Left ventricle myocardium superior (tissue), 1 donor: ENCODE measurements at regions not wholly inside any gene's neighbourhood (a gene's known extent, or its start where the extent isn't known, plus 50 kb on each side); places are given as distances from the start of the nearest gene placed in this dataset.
"Not testable (repeated sequence)": the region's sequence is repeated elsewhere in the genome, so short reads cannot be mapped to it uniquely, and the experiment has no call there.

ENCODE experiments used
- ATAC-seq: fragments of 200-7000 bp; cut with Tn5 transposase; one replicate; pipeline ENCODE4 v1.9.1; 2020; ENCODE audit warnings: mild to moderate bottlenecking, moderate library complexity
- DNase-seq: peaks from one replicate; pipeline ENCODE4 v3.0.0-alpha.2; 2020
- intact Hi-C: fragments of 100-400 bp; cut with micrococcal nuclease; formaldehyde crosslinking; loops from one replicate; pipeline ENCODE4 v1.11.0; 2022
- donor health status: DM: no; HTN: yes; CAD: no; lungs with severe emphysema.

DNA sequence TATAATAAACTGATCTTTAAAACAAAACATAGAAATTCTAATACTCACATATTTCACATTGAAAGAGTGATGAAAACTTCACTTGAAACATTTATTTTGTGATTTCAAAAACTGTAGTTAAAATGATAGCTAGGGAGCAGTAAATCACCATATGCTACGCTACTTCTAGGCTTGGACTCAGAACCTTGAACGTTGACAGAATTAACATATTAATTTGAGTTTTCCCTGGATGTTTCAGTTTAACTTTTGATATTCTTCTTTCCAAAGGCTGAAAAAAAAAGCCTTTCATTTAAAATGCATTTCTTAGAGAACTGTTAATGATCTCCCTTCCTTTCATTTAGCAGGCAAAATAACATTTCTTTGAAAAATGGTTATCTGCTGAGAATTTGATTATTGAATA, 307.8 kb upstream of the SGCD start:
- ATAC-seq (no peak), DNase-seq (no peak)
- intact Hi-C loops = no loop called here

DNA sequence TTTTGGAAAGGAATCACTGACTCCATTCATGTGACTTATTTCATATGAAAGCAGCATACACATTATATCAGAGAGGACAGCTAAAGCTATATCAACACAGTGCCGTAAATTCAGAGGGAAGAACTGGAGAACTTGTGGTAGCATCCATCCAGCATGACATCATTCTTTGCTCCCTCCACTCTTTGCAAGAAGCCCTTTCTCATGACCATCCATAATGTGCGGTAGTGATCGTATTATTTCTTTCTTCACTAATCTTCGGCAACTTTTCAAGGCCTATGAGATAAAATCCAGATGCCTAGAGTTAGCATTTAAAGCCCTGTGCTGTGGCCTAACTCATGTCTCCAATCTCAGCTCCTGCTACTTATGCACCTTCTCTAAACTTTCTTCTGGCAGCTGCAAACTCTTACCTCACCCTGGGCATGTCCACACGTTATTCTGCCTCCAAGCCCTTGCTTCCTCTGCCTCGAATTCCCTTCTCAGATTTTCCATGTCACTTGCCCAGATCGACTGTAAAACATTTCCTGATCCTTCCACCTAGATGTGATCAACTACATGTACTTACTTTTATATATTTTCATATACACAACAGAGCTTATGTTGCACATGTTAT, 307.3 kb upstream of the SGCD start:
- intact Hi-C loops = no loop called here

DNA sequence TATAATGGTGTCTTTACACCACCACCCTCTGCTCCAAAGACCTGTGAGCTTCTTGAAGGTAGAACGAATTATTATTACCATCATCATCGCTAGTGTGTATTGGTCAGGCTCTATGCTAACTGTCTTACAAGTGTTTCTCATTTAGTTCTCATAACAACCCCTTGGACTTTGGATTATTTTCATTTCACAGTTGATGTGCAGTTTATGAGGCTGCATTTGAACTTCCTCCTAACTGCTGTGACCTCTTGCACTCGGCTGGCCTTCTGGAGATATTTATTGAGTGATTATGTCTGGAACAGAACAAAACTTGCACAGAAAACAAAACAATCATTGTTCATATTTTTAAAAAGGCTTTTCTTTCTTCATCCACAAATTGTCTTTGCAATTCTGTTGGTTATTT, 306.3 kb upstream of the SGCD start:
- ATAC-seq = peak; percentile 24
- intact Hi-C loops = no loop called here
- no peak for DNase-seq

More for the DNA sequence above, 307.3 kb upstream of the SGCD start:
- peak; percentile 45 for ATAC-seq
- DNase-seq = no peak

DNA sequence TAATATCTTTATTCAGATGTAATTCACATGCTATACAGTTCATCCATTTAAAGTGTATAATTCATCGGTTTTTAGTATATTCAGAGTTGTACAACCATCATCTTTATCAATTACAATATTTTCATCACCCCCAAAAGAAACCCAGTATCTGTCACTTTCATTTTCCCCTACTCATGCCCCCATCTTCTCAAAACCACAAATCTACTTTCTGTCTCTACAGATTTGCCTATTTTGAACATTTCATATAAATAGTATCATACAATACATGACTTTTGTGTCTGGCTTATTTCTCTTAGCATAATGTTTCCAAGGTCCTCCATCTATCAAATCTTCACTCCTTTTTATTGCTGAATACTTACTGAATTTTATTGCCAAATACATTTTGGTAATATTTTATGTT, 305.1 kb upstream of the SGCD start:
- intact Hi-C loops = no loop called here
- no peak for ATAC-seq
- DNase-seq = no peak

DNA sequence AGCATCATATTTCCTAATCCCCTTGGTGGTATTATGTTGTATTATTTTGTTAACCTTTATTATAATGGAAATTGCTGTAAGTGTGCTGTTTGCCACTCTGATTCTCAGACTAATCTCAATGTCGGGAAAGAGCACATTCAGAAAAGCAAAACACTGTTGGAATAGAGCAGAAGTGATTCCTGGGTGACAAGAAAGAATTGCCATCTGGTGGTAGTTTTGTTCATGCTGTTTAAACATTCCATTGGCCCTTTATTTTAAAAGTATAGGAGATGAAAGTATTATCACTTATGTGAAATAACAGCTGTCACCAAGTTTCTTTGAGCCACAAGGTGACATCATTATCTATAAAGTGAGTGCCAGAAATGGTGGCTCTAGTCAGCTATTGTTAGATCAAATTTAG, 301.3 kb upstream of the SGCD start:
- DNase-seq = no peak
- intact Hi-C loops = no loop called here
- ATAC-seq = peak; percentile 30

DNA sequence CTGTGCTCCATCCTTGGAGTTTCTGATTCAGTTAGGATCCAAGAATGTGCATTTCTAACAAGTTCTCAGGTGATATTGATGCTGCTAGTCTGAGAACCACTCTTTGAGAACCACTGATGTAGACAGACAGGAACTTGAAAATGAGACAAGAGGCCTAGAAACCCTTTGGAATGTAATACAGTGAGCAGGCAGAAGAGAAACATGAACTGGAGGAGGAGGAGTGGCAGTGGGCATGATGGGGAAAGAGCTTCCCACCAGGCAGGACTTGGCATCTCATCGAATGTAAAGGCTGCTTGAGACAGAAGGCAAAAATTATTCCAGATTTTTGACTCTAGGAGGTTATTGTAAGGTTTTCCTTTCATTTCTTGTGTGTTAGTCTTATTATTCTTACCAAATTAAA, 295.8 kb upstream of the SGCD start:
- no peak for DNase-seq
- no peak for ATAC-seq
- intact Hi-C loops = no loop called here

DNA sequence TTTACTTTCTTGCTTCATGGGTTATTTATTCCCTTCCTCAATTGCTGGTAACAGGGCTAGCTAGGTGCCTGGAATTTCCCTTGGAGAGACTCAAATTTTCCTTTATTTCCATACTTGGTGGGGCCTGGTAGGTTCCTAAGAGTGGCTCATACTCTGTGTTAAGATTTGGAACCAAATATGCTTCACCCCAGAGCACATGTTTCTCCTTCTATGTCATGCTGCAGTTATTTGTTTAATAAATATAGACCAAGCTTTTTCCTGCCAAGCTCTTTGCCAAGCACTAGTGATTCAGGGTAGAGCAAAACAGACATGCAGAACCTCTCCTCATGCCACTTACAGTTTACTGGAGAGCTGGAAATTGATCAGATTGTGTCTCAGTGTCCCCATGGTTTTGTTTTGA, 290.3 kb upstream of the SGCD start:
- DNase-seq (no peak), ATAC-seq (peak; percentile 95)
- intact Hi-C loops = no loop called here

DNA sequence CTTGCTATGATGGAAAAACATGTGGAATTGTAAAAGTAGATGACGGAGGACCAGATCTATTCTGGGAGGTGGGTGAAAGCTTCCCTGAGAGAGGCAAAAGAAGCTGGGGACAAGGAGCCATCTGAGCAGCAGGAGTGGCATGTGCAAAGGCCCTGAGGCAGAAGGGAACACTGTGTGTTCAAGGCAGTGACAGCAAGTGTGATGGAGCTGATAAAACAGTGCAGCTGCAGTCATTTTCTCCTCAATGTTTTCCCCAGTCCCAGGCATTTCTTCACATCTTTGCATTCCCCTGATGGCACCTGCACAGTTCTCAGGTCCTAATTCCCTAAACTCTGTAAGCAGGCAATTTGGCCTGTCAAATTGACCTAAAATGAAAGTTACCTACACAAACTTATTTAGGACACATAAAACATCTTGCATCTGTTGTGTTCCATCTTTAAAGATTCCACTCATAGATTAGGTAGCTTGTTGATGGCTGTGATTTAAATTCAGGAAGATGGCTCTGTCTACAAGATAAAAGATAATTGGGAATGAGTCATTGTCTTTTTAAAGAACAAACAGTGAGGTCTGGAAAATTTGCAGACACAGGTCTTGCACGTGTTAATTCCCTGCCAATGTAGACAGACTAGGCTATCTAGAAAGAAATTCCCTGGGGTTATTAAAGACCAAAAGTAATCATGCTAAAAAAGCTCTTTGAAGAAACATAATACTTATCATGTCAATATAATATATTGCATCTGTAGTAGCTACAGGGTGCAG, 289.6 kb upstream of the SGCD start:
- DNase-seq (no peak), ATAC-seq (peak; percentile 28)
- intact Hi-C loops = no loop called here

DNA sequence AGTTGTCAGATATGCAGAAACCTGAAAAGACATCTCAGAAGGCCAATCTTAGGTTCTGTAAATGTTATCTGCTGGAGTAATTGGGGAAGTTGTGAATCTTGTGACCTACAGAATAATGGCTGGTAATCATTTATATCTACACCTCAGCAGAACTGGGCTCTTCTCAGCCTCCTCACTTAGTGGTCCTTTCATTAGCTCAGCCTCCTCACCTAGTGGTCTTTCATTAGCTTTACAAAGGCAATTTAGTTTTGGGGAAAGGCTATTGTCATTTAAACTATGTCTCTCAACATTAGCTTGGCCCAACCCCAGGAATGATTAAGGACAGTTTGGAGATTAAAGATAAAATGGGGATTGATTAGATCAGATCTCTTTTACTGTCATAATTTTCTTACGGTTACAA, 284.2 kb upstream of the SGCD start:
- no peak for ATAC-seq

DNA sequence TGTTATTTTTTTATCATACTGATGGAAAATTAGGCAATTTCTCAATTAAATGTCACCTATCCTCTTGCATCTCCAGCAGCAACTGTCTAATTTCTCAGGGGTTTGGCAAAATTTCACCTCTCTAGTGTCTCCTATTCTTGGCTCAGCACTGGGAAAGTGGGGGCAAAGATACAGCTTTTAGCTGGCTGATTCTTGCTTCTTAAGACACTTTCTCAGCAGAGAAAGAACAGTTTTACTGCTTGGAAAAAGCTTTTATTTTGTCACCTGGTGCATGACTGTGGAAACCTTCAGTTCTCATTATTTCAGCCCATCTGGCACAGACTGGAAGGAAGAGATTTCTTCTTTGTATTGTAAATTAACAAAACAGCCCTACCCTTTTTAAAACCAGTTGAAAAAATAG, 283.6 kb upstream of the SGCD start:
- no peak for ATAC-seq
- no peak for DNase-seq
- intact Hi-C loops = no loop called here

More for the DNA sequence above, 284.2 kb upstream of the SGCD start:
- DNase-seq = no peak
- intact Hi-C loops = no loop called here

DNA sequence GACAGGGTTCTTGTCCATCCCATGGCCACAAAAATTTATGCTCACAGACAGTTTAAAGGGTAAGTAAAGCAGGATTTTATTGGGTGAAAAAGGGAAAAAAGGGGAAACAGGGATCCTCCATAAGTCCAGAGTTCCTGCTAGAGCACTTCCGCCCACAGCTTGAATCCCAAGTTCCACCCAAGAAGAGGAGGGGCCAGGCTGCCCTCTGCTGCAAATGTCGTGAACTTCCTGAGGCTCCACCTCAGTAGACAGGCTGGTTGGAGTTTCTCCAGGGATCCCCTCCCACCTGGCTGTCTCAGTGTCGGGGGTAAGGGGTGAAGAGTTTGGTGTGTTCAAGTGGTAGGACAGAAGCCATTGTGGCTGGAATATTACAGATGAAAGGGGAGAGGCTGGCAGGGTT, 275.0 kb upstream of the SGCD start:
- no peak for DNase-seq
- peak; percentile 15 for ATAC-seq
- intact Hi-C loops = no loop called here

DNA sequence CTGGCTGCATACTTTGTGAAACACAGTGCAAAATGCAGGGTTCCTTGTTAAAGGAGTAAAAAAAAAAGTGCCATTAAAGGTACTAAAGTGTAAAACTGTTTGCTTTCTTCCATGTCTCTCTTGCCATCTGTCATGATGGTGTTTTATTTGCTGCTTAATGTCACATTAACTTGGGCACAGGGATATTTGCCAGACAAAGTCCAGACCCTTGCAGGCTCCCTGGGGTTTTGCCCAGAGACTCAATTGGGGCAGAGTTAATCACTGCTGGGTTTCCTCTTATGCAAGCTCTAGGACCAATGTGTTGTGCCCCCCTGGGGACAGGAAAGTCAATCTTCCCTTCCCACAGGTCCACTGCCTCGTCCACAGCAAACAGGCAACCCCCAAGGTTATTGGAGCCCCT, 274.3 kb upstream of the SGCD start:
- intact Hi-C loops = no loop called here
- ATAC-seq = peak; percentile 41
- DNase-seq = no peak

DNA sequence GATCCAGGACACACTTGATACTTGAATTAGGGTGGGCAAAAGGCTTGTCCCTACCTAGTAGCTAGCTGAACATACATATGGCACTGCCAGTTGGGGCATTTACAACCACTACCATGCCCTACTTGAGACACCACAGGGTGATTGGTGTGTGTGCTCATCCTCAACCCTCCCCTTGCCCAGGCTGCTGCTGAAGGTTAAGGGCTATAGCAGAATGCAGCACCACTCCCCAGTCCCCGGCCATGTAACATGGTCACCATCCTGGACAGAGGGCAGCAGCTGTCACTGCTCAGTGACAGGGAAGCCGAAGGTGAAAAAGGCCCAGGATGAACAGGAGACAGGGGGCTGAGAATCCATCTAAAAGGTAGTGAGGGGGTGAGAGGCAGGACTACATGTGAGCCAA, 273.9 kb upstream of the SGCD start:
- DNase-seq (no peak), ATAC-seq (no peak)
- intact Hi-C loops = no loop called here

DNA sequence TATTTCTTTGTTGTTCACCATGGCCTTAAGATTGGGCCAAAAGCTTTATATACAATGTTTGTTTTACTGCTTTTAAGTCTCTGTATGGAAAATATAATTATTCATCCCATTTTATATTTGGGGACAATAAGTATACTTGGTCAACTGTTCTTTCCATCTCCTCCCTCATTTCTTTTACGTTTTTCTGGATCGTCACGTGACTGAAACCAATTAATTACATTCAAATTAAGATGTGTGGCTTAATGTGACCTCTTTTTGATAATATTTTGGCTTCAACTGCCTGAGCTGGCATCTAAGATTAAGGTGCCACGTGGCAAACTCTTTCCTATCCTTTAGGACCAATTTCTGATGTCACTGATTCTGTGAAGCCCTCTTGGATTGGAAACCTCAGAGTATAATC, 250.1 kb upstream of the SGCD start:
- no peak for DNase-seq
- ATAC-seq = no peak
- intact Hi-C loops = no loop called here

DNA sequence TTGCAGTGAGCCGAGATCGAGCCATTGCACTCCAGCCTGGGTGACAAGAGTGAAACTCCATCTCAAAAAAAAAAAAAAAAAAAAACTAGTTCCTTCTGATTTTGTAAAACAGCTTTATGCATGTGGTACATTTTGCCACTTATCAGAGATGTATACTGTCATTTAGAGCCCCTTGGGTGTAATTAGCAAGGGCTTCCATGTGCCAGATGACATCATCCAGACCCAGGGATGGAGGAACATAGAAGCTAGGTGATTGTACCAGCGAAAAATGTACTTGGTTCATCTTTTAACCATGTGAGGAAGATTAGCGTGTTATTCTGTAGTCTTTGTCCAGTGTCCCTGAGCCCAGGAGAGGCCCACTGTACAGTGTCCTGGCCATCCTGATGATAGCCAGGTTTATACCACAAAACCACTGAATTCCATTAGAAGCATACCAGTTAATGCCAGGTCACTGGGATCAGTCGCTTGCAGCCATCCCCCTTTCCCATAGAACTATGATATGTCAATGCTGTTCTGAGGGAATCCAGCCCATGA, 239.3 kb upstream of the SGCD start:
- intact Hi-C loops = no loop called here
- DNase-seq = no peak
- ATAC-seq = no peak

DNA sequence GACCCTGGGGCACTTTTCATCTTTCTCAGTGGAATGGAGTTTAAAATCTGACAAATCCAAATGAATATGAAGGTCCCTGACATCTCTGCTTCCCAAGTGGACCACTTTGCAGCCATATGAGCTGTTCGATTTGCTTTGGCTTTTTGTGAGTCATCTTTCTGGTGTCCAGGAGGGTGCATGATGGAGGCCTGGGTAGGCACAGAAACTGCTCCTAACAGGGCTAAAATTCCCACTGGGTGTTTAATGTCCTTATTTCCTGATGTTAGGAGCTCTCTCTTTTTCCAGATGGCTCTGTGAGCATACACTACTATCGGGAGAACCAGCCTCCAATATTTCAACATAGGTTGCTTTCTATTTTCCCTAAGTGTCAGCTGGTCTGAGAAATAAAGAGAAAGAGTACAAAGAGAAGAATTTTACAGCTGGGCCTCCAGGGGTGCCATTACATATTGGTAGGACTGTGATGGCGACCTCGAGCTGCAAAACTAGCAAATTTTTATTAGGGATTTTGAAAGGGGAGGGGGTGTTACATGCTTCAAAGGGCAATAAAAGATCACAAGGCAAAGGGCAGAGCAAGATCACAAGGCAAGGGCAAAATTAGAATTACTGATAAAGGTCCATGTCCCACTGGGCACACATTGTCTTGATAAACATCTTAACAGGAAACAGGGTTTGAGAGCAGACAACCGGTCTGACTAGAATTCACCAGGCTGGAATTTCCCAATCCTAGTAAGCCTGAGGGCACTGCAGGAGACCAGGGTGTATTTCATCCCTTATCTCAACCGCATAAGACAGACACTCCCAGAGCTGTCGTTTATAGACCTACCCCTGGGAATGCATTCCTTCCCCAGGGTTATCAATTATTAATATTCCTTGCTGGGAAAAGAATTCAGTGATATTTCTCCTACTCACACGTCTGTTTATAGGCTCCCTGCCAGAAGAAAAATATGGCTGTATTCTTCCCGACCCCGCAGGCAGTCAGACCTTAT, 236.7 kb upstream of the SGCD start:
- ATAC-seq, DNase-seq, intact Hi-C loops: not testable (repeated sequence)

DNA sequence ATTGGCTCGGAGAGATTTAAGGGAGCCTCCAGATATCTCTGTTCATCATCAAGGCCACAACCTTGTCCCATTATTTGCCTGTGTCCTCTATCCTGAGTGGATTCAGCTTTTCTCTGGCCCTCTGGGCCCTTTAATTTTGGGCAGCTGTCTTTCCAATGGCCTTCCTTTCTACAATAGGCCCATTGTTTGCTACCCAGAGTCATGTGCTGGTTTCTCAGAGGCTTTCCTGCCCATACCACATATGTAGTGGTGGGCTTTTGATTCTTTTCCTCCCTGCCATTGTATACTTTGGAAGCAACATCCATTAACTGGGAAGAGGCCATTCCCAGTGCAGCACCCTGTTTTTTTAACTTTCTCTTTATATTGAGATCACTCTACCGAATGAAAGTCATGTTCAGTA, 233.9 kb upstream of the SGCD start:
- ATAC-seq = no peak
- no peak for DNase-seq
- intact Hi-C loops = no loop called here

DNA sequence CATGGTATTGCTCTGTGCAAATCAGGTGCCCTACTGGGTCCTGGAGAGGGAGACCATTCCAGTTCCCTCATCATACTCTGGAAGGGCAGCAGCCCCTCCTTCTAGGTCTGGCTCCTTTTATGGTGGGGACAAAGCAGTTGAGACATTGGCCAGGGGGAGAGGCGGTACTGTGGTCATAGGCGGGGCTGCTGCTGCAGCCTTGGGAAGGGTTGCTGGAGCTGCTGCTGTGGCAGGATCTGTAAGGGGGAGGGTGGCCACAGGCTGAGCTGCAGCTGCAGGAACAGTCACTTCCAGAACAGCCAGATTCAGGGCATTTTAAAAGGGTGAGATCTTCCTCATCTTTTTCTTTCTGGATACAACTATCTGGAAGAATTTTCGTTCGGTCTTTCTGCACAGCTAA, 233.0 kb upstream of the SGCD start:
- DNase-seq (no peak), ATAC-seq (peak; percentile 73)
- intact Hi-C loops = no loop called here

DNA sequence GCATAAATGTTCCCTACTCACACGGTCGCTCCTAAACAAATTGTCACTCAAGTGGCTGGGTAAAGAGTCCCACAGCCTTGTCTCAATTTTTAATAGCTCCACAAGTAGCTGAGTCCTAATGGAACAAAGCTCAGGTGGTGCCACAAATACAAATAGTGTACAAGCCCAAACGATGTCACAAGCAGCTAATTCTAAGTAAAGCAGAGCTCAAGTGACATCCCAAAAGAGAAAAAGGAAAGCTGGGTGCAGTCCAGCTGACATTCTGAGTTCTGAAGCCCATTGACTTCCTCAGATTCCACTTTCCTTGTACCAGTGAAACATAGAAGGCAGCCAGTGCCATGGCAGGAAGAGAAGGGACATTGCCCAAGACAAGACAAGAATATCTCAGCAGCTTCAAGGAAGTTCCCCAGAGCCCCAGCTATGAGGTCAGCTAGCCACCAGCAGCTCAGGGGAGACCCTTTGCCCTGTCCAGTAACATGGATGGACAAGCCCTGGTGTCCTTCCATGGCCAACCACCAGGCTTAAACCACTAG, 231.2 kb upstream of the SGCD start:
- intact Hi-C loops = no loop called here
- ATAC-seq = no peak

DNA sequence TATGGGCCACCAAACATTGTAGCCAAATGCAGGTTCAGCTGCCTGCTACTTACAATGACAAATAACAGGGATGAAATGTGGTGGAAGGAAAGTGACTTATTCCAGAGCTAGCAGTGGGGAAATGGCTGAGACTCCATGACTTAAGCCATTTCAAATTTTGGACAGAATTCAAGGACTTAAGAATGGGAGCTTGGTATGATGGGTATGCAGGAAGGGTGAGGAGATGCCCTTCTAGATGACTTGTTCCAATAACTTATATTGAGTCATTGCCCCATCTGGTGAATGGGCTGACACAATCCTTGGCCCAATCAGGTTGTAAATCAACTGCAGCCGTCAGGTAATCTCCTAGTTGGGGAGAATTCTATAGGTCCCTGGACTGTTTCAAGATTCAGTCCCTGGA, 230.7 kb upstream of the SGCD start:
- intact Hi-C loops = no loop called here
- DNase-seq (no peak), ATAC-seq (no peak)

More for the DNA sequence above, 231.2 kb upstream of the SGCD start:
- DNase-seq = no peak
